ENCODE measurements at regions not wholly inside any gene's neighbourhood (a gene's known extent, or its start where the extent isn't known, plus 50 kb on each side); places are given as distances from the start of the nearest gene placed in this dataset.

- no peak for DNase-seq (ENCODE audit: extremely low read depth in 1 of 4, low spot score in 3 of 4)
- no peaks in the 10 kb centered on the region for H4K20me1 ChIP-seq (replicated peaks; ENCODE audit: control insufficient read depth, insufficient read depth, low read length)
- no peaks in the 10 kb centered on the region for H3K36me3 ChIP-seq (ENCODE audit: control insufficient read depth, insufficient read depth, low read length)
- no peaks in the 10 kb centered on the region for H3K9me1 ChIP-seq (ENCODE audit: control insufficient read depth, insufficient read depth, low read length)
- intact Hi-C loops (cut with micrococcal nuclease) (no loop called here), in situ Hi-C loops (cut with MboI) (no loop called here)
- no peak overlapping the region for H2AFZ ChIP-seq (ENCODE audit: low read depth, low read length)
- H3K27ac ChIP-seq (ENCODE audit: extremely low read depth, low read depth, low read length), result no peak overlapping the region
- ChIA-PET CTCF (ENCODE audit: low intra/inter-chr PET ratio) (no interaction called here), POLR2A (no interaction called here)
- H3K4me1 ChIP-seq (replicated peaks in 1 of 2; ENCODE audit: control insufficient read depth in 2 of 2, insufficient read depth in 2 of 2, low read length in 2 of 2), result no peaks in the 10 kb centered on the region
- H3K9ac ChIP-seq (ENCODE audit: insufficient read depth in 1 of 2, low read depth in 2 of 2, low read length in 2 of 2), result no peak overlapping the region
- FAIRE-seq, result no peak
- BruUV-seq (replicated peaks), result no TSS peak
- H3K79me2 ChIP-seq (ENCODE audit: control insufficient read depth, insufficient read depth, low read length), result no peaks in the 10 kb centered on the region
- WGBS (ENCODE audit: insufficient coverage, low coverage, missing lambda C conversion rate), result 4% methylated on average over 6 of the region's 6 CpGs
- no peaks in the 10 kb centered on the region for H3K9me3 ChIP-seq (replicated peaks; ENCODE audit: control insufficient read depth, insufficient read depth, low read depth, low read length)
- H3K27me3 ChIP-seq (ENCODE audit: control insufficient read depth in 2 of 2, insufficient read depth in 2 of 2, low read length in 2 of 2), result no peaks in the 10 kb centered on the region
- H3K4me2 ChIP-seq (ENCODE audit: insufficient read depth, low read length), result no peak overlapping the region
- no peak for ATAC-seq
- no peak overlapping the region for H3K4me3 ChIP-seq
- TF ChIP-seq MBD2 (IDR thresholded peaks at IDR 0.05; ENCODE audit: borderline replicate concordance, low read depth) (no peak), ETV5 (CRISPR knock-in tag; IDR thresholded peaks at IDR 0.05; ENCODE audit: low read depth) (no peak), ETV6 (IDR thresholded peaks at IDR 0.05; ENCODE audit: borderline replicate concordance in 1 of 2, low read depth in 2 of 2, low read length in 1 of 2) (no peak), ETV6 (CRISPR knock-in tag; IDR thresholded peaks at IDR 0.05; ENCODE audit: borderline replicate concordance) (no peak), BMI1 (IDR thresholded peaks at IDR 0.05; ENCODE audit: low read length) (no peak), BCOR (IDR thresholded peaks at IDR 0.05) (no peak), ZNF561 (CRISPR knock-in tag; conservative IDR thresholded peaks at IDR 0.05) (no peak)
- TF ChIP-seq, protein P1, sequence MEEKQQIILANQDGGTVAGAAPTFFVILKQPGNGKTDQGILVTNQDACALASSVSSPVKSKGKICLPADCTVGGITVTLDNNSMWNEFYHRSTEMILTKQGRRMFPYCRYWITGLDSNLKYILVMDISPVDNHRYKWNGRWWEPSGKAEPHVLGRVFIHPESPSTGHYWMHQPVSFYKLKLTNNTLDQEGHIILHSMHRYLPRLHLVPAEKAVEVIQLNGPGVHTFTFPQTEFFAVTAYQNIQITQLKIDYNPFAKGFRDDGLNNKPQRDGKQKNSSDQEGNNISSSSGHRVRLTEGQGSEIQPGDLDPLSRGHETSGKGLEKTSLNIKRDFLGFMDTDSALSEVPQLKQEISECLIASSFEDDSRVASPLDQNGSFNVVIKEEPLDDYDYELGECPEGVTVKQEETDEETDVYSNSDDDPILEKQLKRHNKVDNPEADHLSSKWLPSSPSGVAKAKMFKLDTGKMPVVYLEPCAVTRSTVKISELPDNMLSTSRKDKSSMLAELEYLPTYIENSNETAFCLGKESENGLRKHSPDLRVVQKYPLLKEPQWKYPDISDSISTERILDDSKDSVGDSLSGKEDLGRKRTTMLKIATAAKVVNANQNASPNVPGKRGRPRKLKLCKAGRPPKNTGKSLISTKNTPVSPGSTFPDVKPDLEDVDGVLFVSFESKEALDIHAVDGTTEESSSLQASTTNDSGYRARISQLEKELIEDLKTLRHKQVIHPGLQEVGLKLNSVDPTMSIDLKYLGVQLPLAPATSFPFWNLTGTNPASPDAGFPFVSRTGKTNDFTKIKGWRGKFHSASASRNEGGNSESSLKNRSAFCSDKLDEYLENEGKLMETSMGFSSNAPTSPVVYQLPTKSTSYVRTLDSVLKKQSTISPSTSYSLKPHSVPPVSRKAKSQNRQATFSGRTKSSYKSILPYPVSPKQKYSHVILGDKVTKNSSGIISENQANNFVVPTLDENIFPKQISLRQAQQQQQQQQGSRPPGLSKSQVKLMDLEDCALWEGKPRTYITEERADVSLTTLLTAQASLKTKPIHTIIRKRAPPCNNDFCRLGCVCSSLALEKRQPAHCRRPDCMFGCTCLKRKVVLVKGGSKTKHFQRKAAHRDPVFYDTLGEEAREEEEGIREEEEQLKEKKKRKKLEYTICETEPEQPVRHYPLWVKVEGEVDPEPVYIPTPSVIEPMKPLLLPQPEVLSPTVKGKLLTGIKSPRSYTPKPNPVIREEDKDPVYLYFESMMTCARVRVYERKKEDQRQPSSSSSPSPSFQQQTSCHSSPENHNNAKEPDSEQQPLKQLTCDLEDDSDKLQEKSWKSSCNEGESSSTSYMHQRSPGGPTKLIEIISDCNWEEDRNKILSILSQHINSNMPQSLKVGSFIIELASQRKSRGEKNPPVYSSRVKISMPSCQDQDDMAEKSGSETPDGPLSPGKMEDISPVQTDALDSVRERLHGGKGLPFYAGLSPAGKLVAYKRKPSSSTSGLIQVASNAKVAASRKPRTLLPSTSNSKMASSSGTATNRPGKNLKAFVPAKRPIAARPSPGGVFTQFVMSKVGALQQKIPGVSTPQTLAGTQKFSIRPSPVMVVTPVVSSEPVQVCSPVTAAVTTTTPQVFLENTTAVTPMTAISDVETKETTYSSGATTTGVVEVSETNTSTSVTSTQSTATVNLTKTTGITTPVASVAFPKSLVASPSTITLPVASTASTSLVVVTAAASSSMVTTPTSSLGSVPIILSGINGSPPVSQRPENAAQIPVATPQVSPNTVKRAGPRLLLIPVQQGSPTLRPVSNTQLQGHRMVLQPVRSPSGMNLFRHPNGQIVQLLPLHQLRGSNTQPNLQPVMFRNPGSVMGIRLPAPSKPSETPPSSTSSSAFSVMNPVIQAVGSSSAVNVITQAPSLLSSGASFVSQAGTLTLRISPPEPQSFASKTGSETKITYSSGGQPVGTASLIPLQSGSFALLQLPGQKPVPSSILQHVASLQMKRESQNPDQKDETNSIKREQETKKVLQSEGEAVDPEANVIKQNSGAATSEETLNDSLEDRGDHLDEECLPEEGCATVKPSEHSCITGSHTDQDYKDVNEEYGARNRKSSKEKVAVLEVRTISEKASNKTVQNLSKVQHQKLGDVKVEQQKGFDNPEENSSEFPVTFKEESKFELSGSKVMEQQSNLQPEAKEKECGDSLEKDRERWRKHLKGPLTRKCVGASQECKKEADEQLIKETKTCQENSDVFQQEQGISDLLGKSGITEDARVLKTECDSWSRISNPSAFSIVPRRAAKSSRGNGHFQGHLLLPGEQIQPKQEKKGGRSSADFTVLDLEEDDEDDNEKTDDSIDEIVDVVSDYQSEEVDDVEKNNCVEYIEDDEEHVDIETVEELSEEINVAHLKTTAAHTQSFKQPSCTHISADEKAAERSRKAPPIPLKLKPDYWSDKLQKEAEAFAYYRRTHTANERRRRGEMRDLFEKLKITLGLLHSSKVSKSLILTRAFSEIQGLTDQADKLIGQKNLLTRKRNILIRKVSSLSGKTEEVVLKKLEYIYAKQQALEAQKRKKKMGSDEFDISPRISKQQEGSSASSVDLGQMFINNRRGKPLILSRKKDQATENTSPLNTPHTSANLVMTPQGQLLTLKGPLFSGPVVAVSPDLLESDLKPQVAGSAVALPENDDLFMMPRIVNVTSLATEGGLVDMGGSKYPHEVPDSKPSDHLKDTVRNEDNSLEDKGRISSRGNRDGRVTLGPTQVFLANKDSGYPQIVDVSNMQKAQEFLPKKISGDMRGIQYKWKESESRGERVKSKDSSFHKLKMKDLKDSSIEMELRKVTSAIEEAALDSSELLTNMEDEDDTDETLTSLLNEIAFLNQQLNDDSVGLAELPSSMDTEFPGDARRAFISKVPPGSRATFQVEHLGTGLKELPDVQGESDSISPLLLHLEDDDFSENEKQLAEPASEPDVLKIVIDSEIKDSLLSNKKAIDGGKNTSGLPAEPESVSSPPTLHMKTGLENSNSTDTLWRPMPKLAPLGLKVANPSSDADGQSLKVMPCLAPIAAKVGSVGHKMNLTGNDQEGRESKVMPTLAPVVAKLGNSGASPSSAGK (IDR thresholded peaks at IDR 0.05), result no peak
- TF ChIP-seq, protein P2, sequence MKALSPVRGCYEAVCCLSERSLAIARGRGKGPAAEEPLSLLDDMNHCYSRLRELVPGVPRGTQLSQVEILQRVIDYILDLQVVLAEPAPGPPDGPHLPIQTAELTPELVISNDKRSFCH (CRISPR knock-in tag; IDR thresholded peaks at IDR 0.05), result no peak
- TF ChIP-seq, protein P2 (tag; IDR thresholded peaks at IDR 0.05), result no peak
- TF ChIP-seq, protein P3, sequence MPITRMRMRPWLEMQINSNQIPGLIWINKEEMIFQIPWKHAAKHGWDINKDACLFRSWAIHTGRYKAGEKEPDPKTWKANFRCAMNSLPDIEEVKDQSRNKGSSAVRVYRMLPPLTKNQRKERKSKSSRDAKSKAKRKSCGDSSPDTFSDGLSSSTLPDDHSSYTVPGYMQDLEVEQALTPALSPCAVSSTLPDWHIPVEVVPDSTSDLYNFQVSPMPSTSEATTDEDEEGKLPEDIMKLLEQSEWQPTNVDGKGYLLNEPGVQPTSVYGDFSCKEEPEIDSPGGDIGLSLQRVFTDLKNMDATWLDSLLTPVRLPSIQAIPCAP (CRISPR knock-in tag; IDR thresholded peaks at IDR 0.05; ENCODE audit: borderline replicate concordance), result no peak
Observed at GRCh38 chr2:82089518-82089917, 1785.0 kb upstream of the LRRTM1 start.
